ENCODE measurements at regions not wholly inside any gene's neighbourhood (a gene's known extent, or its start where the extent isn't known, plus 50 kb on each side); places are given as distances from the start of the nearest gene placed in this dataset.

DNA sequence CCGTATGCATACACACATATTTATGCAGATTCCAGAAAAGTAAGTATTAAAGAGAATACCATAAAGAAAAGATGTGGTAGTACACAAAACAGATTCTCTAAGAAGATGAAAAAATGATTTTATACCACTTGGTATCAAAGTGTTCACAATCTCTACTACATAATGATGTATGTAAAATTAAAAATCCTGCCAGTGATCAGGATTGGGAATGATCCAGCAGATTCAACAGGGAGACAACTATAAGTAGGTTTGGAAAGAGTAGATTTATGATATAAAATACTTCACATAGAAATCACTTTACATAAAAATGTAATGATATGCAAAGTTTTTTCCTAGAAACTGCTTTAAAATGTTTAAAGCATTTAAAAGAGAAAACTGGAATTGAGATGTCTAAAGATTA lies 447.0 kb downstream of the CNTNAP4 start:
- no peak for DNase-seq

DNA sequence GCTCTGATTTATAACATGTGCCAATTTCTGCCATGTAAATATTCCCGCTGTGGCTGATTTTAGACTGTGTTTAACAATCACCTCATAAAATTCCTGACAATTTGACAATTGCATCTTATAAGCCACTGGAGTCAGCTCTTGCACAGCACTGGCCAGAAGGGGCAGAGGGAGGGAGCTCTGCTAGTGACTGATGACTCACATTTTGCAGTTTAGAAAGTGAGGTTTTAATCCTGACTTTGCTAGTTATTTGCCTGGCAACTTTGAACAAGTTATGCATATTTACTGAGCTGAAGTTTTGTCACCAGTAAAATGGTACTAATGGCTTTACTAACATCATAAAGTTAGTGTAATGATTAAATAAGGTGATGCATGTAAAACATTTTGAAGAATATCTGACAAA lies 452.3 kb downstream of the CNTNAP4 start:
- no peak for DNase-seq

DNA sequence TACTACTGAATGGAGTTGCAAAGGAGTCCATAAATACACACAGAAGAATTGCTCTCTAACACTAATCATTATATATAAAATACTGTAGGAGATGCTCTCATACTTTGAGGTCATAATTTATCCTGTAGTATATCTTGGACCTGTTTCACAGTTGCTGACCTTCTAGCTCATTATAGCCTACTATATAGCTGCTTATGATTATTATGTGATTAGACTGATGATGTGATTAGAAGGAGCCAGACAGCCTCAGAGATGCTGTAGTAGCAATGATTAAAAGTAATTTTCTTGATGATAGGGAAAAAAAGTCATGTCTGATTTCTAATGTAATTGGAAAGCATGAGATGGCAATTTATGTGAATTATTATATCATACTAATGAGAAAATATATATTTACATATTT lies 455.7 kb downstream of the CNTNAP4 start:
- DNase-seq: no peak

DNA sequence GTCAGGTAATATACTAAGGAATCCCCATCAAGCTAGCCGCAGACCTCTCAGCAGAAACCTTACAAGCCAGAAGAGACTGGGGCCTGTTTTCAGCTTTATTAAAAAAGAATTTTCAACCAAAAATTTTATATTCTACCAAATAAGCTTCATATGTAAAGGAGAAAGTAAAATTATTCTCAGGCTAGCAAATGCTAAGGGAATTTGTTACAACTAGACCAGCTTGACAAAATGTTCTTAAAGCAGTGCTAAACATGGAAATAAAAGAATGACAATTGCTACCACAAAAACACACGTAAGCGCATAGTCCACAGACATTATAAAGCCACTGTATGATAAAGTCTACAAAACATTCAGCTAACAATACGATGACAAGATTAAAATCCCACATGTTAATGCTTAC lies 449.4 kb upstream of the MON1B start:
- DNase-seq: no peak

DNA sequence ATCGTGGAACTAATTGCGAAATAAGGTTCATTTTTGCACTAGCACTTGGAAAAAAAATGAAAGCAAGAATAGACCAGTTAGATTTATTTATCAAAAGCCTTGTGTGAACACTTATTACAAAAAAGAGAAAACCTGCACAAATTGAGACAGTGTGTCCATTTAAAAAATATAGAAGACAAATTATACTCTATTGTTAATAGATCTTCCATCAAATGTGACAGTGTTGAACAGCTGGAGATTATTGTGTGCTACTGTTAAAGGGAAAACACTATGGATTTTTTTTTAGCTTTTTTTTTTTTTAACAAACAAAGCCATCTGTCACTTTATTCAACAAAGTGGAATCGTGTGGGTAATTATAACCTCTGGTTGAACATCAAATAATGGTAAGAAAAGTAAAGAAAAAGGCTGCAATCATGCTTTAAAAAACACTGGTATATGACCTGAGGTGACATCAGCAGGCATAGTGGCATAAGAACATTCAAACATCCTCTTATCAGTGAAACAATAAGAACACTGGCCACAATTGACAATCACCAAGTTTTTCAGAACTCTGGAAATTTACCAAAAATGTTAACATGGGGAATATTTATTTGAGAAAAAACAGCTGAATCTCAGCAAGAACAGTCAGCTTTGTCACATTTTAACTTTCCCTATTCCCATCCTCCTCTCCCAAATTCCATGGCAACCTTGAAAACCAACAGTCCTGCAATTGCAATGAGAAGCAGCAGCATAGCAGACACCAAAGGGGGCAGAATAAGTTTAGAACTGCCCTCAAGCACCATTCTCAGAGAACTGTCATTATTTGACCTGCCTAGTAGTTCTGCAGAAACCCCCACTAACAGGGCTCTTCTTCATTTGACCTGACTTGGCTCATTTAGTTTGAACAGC lies 442.3 kb upstream of the MON1B start:
- no peak for DNase-seq

DNA sequence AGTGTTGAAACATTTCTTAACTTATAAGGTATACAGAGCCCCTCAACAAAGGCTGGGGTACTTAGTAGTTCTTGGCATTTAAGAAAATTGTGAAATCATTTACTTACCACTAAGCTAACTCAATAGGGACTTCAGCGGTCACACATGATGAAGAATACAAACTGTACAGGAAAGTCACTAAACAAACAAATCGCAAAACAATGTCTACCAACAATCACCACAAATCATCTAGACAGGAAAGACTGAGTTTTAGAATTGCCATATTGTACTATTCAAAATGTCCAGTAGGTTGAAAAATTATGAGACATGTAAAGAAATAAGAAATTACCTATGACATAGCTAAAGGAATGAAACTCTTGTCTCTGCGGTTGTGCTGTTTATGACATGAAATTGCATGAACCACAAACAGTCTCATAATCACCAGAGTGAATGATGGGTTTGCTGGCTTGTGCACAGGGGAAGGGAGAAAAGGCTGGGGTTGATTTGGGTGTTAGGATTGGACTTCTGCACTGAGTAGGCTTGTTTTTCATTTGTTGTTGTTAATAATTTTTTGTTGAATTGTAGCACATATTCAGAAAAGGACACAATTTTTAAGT lies 441.1 kb upstream of the MON1B start:
- no peak for DNase-seq

DNA sequence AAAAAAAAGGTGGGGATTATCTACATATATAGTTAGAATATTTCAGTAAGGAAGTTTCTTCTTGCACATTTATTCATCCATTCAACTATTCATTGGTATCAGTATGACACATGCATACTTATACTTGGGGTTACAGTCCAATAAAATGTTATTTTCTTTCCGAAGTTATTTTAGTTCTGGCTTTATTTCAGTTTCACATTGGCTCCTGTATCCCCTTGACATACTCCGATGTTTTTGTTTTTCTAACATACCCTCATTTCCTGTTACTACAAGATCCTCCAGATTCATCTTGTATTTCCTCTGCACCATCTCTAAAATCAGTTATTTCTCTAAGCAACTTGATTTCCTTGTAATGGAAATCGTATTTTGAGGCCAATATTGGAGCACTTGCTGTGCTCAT lies 435.5 kb upstream of the MON1B start:
- no peak for DNase-seq

DNA sequence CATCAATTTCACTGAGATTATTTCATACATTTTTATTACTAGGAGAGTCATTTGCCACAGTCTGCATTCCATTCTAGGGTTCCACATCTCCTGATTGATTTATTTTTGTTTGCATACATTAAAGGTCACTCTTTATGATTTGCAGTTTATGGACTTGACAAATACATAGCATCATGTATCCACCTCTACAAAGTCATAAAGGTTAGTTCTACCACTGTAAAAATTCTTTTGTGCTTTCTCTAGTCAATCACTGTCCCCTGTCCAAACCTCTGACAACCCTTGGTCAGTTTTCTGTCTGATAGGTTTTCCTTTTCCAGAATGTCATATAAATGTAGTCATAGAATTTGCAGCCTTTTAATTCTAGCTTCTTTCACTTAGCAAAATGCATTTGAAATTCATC lies 434.6 kb upstream of the MON1B start:
- DNase-seq: no peak

DNA sequence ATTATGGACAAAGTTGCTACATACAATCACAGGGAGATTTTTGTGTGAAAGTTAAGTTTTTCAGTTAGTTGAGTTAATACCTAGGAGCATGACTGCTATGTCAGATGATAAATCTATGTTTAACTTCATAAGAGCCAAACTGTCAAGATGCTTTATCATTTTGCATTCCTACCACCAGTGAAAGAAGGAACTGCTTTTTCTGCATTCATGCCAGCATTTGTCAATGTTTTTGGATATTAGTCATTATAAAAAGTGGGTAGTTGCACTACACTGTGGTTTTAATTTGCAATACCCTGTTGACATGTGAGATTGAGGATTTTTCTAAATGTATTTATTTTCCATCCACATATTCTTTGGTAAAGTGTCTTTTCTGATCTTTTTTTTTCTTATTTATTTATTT lies 434.0 kb upstream of the MON1B start:
- DNase-seq: no peak

DNA sequence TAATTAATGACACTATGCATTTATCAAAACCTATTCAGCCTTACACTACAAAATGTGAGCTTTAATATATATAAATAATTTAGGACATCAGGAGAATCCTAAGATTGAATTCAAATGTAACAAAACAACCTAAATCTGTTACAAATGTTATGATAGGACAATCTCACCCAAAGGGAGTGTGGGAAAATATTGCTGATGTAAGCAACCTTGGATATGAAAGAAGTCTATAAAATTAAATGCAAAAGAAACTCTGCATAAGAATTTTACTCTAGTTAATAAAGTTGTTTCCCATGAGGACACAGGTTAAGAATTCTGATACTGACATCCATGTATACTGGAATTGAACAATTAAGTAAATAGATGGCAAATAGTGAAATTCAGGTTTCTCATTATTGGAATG lies 424.5 kb upstream of the MON1B start:
- no peak for DNase-seq

DNA sequence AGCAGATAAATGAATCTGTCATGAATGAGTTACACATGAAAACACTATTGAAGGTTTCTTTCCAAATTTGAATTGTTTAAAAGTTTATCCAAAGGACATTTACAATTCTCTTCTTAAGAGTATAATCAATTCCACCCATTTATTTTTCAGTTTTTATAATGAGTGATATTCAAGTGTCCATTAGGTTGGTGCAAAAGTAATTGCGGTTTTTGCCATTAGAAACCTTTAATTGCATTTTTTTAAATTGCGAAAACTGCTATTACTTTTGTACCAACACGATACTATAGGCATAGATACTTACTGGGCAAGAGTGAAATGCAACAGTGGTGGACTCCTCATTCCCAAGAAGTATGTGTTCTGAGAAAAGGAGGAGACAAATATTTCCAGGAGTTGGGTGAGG lies 422.7 kb upstream of the MON1B start:
- DNase-seq: no peak

DNA sequence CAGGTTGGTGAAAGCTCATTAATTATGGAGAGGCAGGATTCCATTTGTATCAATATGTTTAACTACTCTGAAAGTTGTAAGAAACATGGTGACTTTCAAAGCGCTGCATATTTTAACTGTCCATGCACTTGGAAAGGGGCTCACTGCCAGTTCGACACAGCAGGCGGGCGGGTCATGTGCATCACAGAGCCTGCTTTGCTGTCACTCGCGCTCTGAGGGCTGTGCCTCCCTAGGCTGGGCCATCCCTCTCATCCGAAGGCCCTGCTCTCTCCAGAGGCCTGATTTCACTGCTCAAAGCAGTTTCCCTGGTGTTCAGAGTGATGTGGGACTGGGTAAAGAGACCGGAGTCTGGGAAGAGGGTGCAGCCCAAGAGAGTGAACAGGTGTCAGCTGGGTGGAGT lies 422.0 kb upstream of the MON1B start:
- DNase-seq: no peak

DNA sequence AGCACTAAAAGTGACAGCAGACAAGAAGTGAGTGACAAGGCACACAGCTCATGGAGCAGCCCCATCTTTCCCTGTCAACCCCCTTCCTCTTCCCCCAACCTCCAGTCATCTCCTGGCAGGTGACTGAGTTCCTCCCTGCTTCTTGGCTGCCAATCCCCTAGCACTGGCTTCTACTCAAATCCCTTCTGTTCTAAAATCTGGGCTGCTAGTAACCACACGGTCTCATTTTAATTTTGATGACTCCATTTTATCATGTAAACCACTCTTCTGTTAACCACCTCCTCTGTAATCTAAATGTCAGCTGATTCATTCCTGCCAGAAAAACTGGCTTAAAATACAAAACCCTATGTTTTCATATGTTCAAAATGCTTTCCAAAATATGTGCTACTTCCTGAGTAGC lies 419.8 kb upstream of the MON1B start:
- no peak for DNase-seq

DNA sequence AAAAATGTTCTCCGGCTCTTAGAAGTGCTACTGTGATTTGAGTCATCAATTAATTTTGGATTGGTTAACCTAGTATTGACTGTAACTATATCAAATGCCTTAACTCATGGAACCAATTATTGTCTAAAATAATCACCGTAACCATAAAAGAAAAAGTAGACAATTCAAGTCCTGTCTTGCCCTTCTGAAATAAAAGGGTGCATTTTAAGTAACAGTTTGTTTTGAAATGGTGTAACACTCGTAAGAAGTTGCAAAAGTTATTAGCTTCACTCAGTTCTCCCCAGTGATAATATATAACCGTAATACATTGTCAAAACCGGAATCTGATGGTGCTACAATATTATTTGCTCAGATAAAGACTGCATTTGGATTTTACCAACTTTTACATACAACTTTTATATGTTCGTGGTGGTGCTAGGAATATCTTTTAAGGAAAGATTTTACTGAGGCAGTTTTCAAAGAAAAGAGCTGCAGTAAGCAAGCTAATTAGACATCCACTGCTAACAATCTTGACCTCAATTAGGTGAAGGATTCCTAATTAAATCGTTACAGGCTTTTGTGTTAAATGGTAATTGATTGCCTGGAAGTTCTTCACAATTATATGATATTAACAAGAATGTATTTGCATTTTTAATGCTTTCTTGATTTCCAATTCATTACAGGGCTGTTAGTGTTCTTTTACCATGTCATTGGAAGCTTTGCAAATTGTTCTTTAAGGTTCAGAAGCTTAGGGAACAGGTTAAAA lies 413.1 kb upstream of the MON1B start:
- DNase-seq: no peak

DNA sequence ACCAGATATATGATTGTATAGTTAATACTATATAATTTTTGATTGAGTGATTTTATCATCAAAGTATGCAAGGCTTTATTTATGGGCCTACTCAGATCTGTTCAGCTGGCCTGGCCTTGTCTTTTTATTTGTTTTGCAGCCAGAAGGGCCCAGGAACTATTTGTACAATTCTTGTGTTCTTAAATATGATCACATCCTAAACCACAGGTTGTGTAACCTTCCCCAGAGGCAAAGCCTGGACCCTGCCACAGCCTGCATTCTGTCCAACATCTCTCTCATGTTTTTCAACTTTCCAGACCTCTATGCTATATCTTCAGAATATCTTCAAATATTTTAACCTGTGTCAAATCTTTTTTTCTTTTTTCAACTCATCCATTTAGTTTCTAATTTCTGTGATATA lies 410.4 kb upstream of the MON1B start:
- DNase-seq: no peak

DNA sequence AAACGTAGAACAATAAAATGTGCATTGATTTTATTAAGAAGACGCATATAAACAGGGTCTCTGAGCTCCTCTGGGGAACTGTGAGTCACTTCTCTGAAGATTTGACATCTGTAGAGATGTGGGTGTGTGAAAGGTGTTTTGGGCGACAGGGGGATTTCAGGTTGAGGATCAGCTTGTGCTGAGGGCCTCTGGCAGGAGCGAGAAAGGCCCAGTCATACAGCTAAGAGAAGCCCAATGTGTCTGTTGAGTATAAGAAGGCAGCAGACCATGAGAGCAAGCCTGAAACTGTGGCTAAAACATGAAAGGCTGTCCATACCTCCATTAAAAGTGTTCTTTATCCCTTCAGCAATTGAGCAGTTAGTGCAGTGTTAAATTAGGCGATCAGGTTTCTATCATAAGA lies 406.5 kb upstream of the MON1B start:
- no peak for DNase-seq

DNA sequence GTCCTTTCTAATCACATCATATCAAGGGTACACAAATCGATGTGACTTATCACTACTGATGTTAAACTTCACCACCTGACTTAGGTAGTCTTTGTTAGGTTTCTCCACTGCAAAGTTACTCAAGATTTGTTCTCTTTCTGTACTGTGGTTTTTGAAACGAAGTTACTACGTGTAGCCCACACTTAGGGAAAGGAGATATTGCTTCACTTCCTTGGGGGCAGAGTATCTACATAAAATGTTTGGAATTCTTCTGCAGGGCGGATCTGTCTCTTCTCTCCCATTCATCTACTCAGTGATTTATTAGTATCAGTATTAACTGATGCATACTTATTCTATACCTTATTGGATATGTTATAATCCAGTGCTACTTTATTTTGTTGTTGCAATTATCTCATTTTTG lies 403.6 kb upstream of the MON1B start:
- no peak for DNase-seq

DNA sequence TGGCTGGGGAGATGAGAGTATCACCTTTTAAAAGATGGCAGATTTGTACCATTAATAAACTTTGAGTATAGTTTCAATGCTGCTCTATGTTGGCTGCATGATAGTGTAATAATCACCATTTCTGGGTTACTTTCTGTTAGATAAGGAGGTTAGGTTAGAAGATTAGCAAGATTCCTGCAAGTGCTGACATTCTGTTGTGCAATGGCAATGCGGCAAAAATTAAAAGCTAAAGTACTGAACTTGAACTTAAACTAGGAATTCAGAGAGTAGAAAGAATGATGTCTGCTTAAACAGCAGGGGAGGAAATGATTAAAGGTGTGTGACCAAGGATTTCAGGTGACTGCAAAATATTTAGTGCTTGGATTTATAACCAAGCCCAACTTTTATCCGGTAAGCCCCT lies 399.8 kb upstream of the MON1B start:
- DNase-seq: no peak

DNA sequence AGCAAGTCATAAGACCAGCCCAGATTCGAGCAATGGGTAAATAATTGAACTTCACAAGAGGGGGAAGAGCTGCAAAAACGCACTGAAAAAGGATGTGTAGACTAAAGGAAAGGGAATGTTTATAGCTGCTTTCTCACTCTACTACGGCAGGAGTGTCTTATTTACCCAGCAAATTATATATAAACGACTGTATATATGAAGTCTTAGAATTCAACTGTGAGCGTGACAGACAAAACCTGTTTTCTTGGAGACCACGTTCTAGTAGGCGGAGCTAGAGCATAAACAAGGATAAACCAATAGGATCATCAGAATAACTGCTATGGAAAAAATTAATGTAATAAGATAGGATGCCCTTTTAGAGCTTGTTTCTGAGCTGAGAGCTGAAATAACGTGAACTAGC lies 394.6 kb upstream of the MON1B start:
- DNase-seq: no peak

DNA sequence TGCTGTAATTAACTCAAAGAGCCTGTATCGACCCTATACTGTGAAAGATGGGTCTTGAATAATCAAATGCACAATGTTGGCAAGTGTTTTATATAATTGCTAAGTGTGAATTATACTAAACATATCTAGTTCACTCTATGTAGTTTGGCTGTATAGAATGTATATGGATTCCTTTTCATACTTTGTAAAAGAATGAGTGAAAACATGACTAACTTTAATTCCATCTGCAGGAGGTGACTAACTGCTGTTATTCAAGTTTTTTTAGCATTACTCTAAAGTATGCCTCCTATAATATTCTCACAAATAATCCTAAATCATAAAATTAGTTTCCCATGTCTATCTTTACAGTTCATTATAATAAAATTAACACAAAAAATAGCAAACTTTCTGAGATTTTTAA lies 394.0 kb upstream of the MON1B start:
- no peak for DNase-seq

DNA sequence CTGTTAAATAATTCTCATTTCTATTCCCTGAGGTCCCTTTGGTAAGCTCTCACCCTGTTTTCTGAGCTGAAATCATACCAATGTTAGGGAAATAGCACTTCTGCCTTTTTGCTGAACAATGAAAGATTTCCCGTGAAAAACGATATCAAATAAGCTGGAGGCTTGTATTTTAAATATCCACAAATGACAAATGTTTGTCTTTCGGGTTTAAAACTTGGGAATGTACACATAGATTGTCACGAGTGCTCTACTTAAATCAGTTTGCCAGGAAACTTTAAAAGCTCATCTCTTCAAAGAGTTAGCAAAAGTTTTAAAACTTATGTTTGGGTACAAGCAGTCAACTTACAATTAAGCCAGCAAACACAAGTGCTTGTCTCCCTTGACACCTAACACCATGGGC lies 393.5 kb upstream of the MON1B start:
- no peak for DNase-seq

DNA sequence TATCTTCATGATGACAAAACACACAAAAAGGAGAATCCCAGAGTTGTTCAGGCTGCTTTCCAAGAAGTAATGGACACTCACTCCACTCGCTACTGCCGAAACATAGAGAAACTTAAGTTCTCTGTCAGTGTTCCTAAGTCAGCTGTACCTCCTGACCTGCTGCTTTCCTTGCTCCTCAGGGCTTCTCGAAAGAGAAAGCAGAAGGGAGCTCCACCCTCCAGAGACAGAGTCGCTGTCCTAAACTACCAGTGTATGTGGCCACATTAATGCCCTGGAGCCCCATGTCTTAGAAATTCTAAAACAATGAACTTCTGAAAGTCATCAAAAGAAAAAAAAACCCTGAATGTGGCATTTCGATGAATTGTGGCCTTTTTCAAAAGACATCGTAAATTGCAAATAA lies 390.8 kb upstream of the MON1B start:
- no peak for DNase-seq

DNA sequence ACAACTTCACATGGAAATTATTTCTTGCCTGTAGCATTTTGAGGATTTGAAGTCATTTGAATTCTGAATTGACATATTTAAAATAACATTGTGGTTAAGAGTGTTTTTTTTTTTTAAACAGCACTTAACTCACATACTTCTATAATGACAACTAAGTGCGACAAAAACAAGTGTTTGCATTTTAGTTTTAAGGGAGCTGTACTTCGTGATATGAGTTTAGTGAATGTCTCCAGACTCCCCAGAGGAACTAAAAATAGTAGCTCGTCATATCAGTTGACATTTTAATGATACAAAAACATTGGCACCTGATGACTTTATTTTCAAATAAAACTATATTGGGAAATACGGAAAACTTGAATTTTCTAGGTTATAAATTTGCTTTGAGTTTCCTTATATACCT lies 389.6 kb upstream of the MON1B start:
- DNase-seq: no peak

DNA sequence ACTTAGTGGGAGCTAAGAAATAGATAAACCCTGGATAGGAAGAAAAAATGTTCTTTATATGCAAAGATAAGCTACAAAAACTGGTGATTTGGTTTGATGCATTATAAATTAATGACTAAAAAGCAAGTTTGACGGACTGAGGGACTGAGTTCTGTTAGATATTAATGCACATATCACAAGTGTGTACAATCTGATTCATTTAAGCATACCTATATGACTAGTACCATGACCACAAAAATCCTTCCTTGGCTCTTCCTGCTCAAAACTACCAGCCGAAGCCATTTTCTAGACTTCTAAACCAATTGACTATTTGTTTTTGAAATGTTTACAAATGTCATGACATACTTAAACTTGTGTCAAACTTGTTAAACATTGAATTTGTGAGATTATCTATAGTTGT lies 374.5 kb upstream of the MON1B start:
- no peak for DNase-seq
